Retinal pigment epithelial cell (primary cell): ENCODE measurements at regions not wholly inside any gene's neighbourhood (a gene's known extent, or its start where the extent isn't known, plus 50 kb on each side); places are given as distances from the start of the nearest gene placed in this dataset.
"Not testable (repeated sequence)": the region's sequence is repeated elsewhere in the genome, so short reads cannot be mapped to it uniquely, and the experiment has no call there.

ENCODE experiments used
- DNase-seq: peaks from one replicate; pipeline ENCODE4 v3.0.0-alpha.2; 2010; ENCODE audit warnings: low read depth
- H3K4me3 ChIP-seq: 2 replicates; pipeline ENCODE4 v1.5.1; 2011; ENCODE audit warnings: mild to moderate bottlenecking, low read length, control low read depth, moderate library complexity
- CTCF ChIP-seq: conservative IDR thresholded peaks from 2 replicates; pipeline ENCODE4 v1.5.1; 2011; ENCODE audit warnings: low read depth, low read length, control low read depth, inconsistent platforms

DNA sequence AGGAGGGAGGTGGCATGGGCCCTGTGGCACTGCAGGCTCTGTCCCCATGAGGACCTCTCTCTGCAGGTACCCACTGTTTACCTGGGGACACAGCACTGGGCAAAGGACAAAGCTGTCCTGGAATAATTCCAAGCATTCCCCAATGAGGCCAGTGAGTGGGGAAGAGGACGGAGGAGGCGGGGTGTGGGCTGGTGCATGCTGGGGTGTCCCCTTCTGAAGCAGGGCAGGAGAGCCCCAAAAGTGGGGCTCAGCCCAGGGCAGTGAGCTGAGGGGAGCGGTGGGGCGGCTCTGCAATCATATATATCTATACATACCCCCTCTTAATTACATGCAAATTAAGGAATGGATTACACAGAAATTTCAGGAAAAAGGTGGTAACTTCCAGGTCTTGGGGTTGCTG, 315.8 kb downstream of the ADGRD1 start:
- TF ChIP-seq CTCF: no peak
- no peak overlapping the region for H3K4me3 ChIP-seq
- no peak for DNase-seq

GRCh38 chr12:131269977-131270376, 316.3 kb downstream of the ADGRD1 start:
- not testable (repeated sequence) for DNase-seq, H3K4me3 ChIP-seq

DNA sequence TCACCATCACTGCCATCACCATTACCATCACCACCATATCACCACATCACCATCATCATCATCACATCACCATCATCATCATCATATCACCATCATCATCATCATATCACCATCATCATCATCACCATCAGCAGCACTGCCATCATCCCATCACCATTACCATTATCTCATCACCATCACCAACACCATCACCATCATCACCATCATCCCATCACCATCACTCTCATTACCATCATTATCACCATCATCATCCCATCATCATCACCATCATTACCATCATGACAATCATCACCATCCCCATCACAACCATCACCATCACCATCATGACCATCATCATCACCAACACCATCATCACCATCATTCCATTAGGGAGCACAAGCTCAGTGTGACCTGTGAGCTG, 318.0 kb downstream of the ADGRD1 start:
- no peak for DNase-seq
- TF ChIP-seq CTCF: no peak
- H3K4me3 ChIP-seq: no peak overlapping the region

- not testable (repeated sequence) for DNase-seq, H3K4me3 ChIP-seq
These were observed 318.6 kb downstream of the ADGRD1 start for GRCh38 chr12:131272283-131272814.

DNA sequence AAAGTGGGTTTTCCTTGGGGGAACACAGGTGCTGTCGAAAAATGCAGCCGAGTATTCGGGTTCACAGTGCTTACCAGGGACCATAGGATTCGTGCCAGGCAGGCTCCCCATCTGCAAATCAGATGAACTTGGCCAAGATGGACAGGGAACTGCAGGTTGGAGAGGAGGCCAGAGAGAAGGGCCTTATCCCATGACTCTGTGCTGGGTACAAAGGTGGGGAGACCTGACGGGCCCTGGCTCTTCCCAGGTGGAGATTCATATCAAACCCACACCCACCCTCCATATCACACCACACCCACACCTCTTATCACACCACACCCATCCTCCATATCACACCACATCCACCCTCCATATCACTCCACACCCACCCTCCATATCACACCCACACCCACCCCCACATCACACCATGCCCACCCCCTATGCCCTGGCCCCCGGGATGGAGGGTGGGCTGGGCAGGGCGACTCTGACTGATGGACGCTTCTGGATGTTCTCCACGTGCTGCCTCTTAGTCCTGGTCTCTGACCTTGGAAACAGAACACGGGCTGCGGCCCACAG, 319.7 kb downstream of the ADGRD1 start:
- no peak for DNase-seq

DNA sequence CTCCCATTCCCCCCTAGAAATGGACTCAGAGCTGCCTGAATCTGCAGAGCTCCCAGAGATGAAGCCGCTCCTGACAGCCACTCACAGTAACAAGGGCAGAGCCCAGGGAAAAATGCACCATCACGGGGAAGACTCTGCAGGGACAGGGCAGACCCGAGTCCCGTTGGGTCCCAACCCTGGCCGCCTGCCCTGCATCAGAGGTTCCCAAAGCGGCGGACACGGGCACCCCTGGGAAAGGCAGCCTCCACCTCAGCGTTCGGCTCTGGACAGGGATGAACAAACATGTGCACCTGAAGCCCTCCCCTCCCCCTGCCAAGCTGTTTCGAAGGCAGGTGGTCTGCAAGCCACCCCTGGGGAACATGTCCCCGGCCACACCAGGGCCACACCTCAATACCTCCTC, 320.4 kb downstream of the ADGRD1 start:
- no peak for DNase-seq
- no peak for TF ChIP-seq CTCF
- no peak overlapping the region for H3K4me3 ChIP-seq

More for the DNA sequence above, 319.7 kb downstream of the ADGRD1 start:
- H3K4me3 ChIP-seq: no peak overlapping the region
- no peak for TF ChIP-seq CTCF

GRCh38 chr12:131274906-131275305, 321.2 kb downstream of the ADGRD1 start:
- no peak for DNase-seq
- TF ChIP-seq CTCF: no peak
- no peak overlapping the region for H3K4me3 ChIP-seq

DNA sequence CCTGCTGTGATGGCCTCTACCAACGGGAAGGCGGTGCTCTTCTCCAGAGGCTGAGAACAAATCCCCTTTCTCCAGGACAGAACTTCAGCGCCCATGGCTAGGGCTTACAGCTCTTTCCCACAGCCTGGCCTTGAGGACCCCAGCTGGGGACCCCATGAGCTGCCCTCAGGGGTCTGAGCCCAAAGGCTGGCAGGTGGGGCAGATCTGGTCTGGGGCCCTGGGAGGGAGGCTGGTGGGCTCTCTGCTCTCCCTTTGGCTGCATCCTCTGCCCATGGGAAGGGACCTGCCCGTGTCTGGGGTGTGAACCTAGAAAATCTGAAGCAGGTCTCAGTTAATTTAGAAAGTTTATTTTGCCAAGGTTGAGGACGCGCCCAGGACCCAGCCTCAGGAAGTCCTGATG, 322.1 kb downstream of the ADGRD1 start:
- no peak for TF ChIP-seq CTCF
- DNase-seq: no peak
- no peak overlapping the region for H3K4me3 ChIP-seq
